H1 (cell line): ENCODE measurements at regions not wholly inside any gene's neighbourhood (a gene's known extent, or its start where the extent isn't known, plus 50 kb on each side); places are given as distances from the start of the nearest gene placed in this dataset.

ENCODE experiments used
- CBX8 ChIP-seq: fragments of 300-800, 300-1000 bp; sonication (generic); IDR thresholded peaks from 2 replicates; pipeline ENCODE4 v1.7.1; 2016; ENCODE audit warnings: low read depth, low read length, borderline replicate concordance
- CREB1 ChIP-seq: IDR thresholded peaks from 2 replicates; pipeline ENCODE4 v1.6.1; 2012; ENCODE audit warnings: inconsistent platforms
- CTBP2 ChIP-seq: IDR thresholded peaks from 2 replicates; pipeline ENCODE4 v1.7.0; 2011; ENCODE audit warnings: borderline replicate concordance, mild to moderate bottlenecking, moderate library complexity, mixed read lengths, low read length; ENCODE audit not compliant: insufficient read depth, insufficient read length
- EP300 ChIP-seq, 2 experiments: IDR thresholded peaks; 1 replicate in 1 of 2; 2 replicates in 1 of 2; pipeline ENCODE4 v1.6.1; 2011 to 2012; ENCODE audit warnings: low read depth in 2 of 2, low read length in 2 of 2, mild to moderate bottlenecking in 2 of 2, borderline replicate concordance in 1 of 2, inconsistent platforms in 1 of 2, moderate library complexity in 1 of 2
- EZH2 ChIP-seq: fragments of 200-600 bp; sonication (generic); IDR thresholded peaks from 2 replicates; pipeline ENCODE4 v1.7.1; 2012; ENCODE audit warnings: low read depth, mild to moderate bottlenecking, moderate library complexity, low read length, inconsistent platforms; ENCODE audit not compliant: severe bottlenecking
- GTF2F1 ChIP-seq: IDR thresholded peaks from 2 replicates; pipeline ENCODE4 v1.6.1; 2012; ENCODE audit warnings: low read depth, low read length, improper control_type of control experiment, borderline replicate concordance
- NANOG ChIP-seq: IDR thresholded peaks from 2 replicates; pipeline ENCODE4 v1.6.1; 2011; ENCODE audit warnings: low read length, low read depth, mild to moderate bottlenecking, inconsistent platforms; ENCODE audit not compliant: insufficient read depth, poor library complexity, severe bottlenecking
- RNF2 ChIP-seq: fragments of 200-900, 300-1000 bp; sonication (generic); IDR thresholded peaks from 2 replicates; pipeline ENCODE4 v1.7.1; 2016; ENCODE audit warnings: borderline replicate concordance, low read depth, mild to moderate bottlenecking, antibody characterized with exemption, low read length; ENCODE audit not compliant: poor library complexity, severe bottlenecking; ENCODE audit errors: missing control alignments
- TAF7 ChIP-seq: optimal IDR thresholded peaks from 2 replicates; pipeline ENCODE3; 2011; ENCODE audit warnings: low read depth, mild to moderate bottlenecking, inconsistent platforms, low read length, moderate library complexity, borderline replicate concordance
- TEAD4 ChIP-seq: IDR thresholded peaks from 2 replicates; pipeline ENCODE4 v1.6.1; 2012; ENCODE audit warnings: low read depth, low read length, inconsistent platforms, mixed read lengths
- TF ChIP-seq, protein P1 (sequence below): fragments of 300-600 bp; sonication (generic); IDR thresholded peaks from 2 replicates; pipeline ENCODE4 v1.7.1; 2012; ENCODE audit warnings: low read length, moderate library complexity, mild to moderate bottlenecking, inconsistent platforms; ENCODE audit not compliant: insufficient replicate concordance

DNA sequence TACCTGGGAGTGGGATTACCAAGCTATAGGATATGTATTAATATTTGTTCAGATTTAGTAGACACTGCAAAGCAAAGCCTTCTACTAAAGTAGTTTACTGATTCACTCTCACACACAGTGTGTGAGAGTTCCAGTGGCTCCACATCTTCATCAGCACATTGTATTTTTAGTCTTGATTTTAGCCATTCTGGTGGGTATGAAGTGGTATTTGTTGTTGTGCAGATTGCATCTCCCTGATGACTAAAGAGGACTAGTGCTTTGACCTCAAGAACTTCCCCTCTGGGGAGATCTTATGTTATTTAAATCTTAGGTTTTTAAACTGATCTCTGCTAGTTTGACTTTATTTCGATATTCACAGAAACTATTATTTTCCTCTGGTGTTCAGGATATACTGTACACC lies 479.7 kb upstream of the RGS6 start (continued):
- TF ChIP-seq, protein P1, sequence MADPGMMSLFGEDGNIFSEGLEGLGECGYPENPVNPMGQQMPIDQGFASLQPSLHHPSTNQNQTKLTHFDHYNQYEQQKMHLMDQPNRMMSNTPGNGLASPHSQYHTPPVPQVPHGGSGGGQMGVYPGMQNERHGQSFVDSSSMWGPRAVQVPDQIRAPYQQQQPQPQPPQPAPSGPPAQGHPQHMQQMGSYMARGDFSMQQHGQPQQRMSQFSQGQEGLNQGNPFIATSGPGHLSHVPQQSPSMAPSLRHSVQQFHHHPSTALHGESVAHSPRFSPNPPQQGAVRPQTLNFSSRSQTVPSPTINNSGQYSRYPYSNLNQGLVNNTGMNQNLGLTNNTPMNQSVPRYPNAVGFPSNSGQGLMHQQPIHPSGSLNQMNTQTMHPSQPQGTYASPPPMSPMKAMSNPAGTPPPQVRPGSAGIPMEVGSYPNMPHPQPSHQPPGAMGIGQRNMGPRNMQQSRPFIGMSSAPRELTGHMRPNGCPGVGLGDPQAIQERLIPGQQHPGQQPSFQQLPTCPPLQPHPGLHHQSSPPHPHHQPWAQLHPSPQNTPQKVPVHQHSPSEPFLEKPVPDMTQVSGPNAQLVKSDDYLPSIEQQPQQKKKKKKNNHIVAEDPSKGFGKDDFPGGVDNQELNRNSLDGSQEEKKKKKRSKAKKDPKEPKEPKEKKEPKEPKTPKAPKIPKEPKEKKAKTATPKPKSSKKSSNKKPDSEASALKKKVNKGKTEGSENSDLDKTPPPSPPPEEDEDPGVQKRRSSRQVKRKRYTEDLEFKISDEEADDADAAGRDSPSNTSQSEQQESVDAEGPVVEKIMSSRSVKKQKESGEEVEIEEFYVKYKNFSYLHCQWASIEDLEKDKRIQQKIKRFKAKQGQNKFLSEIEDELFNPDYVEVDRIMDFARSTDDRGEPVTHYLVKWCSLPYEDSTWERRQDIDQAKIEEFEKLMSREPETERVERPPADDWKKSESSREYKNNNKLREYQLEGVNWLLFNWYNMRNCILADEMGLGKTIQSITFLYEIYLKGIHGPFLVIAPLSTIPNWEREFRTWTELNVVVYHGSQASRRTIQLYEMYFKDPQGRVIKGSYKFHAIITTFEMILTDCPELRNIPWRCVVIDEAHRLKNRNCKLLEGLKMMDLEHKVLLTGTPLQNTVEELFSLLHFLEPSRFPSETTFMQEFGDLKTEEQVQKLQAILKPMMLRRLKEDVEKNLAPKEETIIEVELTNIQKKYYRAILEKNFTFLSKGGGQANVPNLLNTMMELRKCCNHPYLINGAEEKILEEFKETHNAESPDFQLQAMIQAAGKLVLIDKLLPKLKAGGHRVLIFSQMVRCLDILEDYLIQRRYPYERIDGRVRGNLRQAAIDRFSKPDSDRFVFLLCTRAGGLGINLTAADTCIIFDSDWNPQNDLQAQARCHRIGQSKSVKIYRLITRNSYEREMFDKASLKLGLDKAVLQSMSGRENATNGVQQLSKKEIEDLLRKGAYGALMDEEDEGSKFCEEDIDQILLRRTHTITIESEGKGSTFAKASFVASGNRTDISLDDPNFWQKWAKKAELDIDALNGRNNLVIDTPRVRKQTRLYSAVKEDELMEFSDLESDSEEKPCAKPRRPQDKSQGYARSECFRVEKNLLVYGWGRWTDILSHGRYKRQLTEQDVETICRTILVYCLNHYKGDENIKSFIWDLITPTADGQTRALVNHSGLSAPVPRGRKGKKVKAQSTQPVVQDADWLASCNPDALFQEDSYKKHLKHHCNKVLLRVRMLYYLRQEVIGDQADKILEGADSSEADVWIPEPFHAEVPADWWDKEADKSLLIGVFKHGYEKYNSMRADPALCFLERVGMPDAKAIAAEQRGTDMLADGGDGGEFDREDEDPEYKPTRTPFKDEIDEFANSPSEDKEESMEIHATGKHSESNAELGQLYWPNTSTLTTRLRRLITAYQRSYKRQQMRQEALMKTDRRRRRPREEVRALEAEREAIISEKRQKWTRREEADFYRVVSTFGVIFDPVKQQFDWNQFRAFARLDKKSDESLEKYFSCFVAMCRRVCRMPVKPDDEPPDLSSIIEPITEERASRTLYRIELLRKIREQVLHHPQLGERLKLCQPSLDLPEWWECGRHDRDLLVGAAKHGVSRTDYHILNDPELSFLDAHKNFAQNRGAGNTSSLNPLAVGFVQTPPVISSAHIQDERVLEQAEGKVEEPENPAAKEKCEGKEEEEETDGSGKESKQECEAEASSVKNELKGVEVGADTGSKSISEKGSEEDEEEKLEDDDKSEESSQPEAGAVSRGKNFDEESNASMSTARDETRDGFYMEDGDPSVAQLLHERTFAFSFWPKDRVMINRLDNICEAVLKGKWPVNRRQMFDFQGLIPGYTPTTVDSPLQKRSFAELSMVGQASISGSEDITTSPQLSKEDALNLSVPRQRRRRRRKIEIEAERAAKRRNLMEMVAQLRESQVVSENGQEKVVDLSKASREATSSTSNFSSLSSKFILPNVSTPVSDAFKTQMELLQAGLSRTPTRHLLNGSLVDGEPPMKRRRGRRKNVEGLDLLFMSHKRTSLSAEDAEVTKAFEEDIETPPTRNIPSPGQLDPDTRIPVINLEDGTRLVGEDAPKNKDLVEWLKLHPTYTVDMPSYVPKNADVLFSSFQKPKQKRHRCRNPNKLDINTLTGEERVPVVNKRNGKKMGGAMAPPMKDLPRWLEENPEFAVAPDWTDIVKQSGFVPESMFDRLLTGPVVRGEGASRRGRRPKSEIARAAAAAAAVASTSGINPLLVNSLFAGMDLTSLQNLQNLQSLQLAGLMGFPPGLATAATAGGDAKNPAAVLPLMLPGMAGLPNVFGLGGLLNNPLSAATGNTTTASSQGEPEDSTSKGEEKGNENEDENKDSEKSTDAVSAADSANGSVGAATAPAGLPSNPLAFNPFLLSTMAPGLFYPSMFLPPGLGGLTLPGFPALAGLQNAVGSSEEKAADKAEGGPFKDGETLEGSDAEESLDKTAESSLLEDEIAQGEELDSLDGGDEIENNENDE, result no peak
- TF ChIP-seq TEAD4 (no peak), CREB1 (no peak), CTBP2 (no peak), RNF2 (no peak), CBX8 (no peak), TAF7 (no peak), GTF2F1 (no peak), EP300 (IDR thresholded peaks at IDR 0.05; ENCODE audit: borderline replicate concordance in 1 of 2, low read depth in 2 of 2, low read length in 2 of 2) (no peak), NANOG (no peak), EZH2 (no peak)
